ENCODE measurements at regions not wholly inside any gene's neighbourhood (a gene's known extent, or its start where the extent isn't known, plus 50 kb on each side); places are given as distances from the start of the nearest gene placed in this dataset.
"Not testable (repeated sequence)": the region's sequence is repeated elsewhere in the genome, so short reads cannot be mapped to it uniquely, and the experiment has no call there.

DNA sequence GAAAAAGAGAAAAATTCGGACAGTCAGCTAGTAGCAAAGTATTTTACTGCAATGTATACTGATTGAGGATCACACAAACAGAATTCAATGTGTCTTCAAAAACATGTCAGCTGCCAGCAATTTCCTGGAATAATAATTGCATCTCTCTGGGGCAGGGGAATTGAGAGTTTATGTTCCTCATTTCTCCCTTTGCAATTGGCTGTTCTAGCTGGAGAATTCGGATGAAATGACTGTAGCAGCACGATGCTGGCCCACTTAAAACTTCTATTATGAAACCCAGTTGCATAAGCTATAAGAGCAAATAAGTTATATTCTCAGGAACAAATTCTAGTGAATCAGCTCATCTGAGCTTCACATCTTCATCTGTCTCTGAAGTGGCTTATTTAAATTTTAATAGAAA, 99.9 kb upstream of the CPEB2 start:
- peak; percentile 47 to 57 for DNase-seq

DNA sequence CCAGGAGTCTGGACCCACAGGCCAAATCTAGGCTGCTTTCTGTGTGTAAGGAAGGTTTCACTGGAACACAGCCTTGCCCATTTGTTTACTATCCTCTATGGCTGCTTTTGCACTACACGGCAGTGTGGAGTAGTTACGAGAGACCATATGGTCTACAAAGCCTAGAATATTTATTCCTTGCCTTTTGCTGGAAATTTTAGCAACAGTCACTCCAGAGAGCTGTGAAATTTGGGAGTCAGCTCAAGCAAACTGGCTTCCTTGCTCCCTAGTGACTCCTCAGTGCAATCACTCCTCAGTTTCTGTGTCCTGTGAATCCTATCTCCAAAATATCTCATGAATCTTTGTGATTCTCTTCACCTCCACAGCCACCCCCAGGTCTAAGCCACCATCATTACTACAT, 99.0 kb upstream of the CPEB2 start:
- DNase-seq: no peak

DNA sequence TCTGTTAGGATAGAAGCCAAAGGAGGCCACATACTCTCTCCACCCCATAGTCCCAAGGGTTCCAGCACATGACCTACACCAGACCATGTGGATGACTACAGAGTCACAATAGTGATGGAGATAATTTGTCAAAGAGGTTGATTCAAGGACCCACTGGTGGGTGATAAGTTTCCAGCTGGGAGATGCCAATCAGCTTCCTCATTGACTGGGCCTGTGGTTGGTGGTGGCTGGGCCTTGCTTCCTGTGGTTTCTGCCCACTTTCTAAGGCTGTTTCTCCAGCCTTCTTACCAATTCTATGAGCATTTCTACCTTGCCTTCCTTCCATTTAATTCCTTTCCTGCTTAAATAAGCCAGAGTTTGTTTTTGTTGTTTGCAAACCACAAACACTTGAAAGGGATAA, 95.5 kb upstream of the CPEB2 start:
- peak in 1 of 2 donors; percentile 18 for DNase-seq

DNA sequence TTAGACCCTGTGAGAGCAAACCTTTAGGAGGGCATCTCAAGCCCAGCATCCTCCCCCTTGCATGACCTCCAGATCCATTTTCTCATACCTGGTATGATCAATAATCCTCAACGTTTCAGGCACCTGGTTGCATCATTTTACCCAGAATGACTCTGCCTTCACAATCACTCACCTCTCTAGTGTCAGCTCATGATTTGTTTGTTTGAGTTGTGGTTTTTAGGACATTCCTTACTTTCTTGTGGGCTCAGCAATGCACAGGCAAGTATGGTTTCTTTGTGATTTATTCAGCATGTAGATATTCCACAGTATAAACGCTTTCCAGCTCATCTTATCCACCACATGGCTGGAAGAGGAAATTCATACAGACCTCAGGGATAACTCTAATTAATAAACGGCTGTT, 93.6 kb upstream of the CPEB2 start:
- no peak for DNase-seq

DNA sequence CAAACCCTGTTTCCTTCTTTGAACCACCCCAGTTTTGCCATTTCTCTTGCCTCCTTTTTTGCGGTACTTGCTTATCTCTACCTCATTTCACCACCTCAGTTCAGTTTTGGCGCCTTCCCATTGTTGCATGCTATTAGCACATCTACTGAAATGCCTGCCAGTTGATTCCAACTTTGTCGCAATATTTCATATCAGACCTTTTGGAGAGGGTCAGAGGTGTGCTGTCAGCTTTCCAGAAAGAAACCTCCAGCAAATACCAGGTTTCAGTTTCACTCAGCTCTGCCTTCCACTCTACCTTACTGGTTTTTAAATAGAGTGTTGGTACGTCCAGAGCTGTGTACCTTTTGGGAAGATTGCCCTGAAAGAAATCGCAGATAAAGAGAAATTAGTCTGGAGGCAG, 91.9 kb upstream of the CPEB2 start:
- no peak for DNase-seq

DNA sequence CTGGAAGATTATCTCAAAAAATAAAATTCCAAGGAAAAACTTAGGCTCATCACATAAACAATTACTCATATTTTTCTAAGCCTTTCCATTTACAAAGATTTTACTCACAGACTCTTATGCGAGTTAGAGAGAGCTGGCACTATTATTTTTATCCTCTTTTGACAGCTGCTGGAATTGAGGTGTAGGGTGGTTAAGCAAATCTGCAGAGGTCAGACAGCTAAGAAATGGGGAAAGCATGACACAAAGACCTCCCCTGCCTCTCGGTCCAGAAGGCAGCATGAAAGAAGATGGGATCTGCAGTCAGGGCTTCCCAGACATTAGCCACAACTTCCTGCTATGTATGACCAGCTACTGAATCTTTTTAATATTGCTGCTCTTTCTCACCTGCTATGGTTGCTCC, 89.9 kb upstream of the CPEB2 start:
- DNase-seq: no peak

DNA sequence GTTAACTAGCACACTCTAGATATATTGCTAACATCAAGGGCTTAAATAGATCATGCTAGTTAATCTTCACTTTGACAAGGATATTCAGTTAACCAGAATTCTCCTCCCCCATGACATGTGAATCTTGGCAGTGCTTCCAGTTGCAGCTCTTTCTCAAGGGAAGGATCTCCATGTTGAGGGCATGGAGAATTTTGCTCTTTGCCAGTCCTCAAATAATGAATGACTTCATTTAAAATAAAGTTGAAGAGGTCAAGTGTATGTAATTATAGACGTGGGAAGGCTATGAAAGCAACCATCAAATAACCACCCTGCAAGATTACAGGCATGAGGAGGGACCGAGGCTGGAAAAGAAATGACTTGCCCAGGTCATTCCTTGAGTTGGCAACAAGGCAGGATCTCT, 87.3 kb upstream of the CPEB2 start:
- DNase-seq: no peak

DNA sequence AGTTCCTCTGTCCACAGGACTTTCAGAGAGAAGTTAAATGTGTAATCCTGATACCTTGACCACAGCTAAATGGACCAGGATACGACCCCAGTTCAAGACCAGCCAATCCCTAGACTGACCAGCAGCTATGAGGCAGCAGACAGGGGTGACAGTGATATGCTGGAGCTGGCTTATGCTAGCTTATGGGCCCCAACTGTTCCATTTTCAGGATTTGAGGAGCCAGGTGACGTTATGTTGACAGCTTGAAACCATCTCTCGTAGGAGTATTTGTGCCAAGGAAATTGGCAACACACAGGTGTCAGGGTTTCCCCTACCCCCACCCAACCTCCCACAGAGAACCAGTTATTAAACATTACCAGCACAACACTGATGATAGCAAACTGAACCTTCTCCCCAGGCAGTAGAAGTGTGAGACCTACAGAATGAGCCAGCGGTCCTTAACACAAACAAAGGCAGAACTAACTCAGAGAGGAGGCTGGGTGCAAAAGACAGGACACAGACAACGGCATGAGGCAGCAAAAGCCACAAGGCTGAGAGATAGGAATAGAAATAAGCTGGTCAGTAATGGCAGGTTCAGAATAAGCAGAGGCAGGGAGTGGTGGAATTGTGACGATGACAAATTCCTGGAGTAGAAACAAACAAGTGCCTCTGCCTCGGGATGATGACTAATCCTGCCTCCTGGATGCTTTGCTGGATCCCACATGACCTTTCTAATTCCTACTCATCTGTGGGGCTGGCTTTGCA, 85.6 kb upstream of the CPEB2 start:
- DNase-seq: no peak

DNA sequence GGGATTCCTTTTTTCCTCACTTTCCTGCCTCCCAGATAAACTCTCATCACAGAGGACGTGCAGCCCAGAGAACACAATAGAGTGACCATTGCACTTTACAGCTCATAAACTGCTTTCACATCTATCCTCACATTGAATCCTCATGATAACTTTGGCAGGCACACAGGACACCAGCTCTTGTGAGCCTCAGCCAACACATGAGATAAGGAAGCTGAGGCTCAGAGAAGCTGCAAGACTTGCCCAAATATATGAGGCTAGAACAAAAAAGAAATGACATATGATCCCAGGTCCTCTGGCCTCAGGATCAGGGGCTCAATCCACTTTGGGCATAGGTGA, 85.0 kb upstream of the CPEB2 start:
- DNase-seq: no peak

DNA sequence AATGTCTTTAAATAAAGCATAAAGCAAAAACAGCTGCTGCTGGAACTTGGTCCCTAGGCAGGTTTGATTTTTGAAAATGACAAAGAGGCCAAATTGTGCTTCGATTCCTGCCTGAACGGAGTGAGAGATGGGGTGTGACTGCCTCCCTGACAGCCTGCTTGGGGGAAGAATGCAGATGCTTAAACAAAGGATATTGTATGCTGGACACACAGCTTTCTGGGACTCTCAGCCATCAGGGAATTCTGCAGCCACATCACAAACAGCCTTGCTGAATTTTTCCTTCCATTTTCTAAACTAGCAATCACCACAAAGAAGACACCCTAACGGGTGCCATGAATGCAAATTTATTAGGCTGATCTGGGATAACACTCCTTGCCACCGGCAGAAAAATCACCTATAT, 83.9 kb upstream of the CPEB2 start:
- DNase-seq: no peak

DNA sequence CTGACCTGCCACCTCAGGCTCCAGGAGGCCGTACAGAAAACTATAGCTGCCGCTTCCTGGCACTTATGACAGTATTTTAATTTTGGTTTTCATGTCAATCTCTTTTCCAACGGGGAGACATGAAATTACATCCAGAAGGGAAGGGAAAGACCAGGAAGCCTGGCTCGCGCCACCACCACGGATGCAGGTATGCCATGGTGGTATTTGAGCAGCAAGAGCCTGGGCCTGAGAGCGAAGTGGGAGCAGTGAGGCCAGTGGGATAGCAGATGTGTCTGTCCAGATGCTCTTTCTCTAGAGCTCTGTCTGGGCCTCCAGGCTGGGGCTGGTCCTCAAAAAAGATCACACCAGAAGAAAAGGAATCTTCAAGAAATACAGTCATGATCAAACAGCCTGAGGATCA, 82.5 kb upstream of the CPEB2 start:
- no peak for DNase-seq

DNA sequence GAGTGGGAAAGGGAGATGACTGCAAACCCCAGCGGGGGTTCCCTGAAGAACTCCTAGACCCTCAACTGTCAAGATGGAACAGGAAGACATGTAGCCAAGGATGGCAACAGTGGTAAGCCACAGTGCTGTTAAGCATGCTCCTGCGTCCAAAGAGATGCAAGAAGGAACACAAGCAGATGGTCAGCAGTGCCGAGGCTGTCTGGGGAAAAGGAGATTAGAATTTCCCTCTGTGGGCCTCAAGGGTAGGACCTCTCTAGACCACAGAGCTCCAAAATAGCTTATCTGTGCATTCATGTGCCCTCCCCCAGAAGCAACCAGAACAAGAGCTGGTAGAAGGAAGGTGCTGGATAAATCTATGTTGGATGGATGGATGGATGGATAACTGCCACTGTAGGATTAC, 82.0 kb upstream of the CPEB2 start:
- no peak for DNase-seq

DNA sequence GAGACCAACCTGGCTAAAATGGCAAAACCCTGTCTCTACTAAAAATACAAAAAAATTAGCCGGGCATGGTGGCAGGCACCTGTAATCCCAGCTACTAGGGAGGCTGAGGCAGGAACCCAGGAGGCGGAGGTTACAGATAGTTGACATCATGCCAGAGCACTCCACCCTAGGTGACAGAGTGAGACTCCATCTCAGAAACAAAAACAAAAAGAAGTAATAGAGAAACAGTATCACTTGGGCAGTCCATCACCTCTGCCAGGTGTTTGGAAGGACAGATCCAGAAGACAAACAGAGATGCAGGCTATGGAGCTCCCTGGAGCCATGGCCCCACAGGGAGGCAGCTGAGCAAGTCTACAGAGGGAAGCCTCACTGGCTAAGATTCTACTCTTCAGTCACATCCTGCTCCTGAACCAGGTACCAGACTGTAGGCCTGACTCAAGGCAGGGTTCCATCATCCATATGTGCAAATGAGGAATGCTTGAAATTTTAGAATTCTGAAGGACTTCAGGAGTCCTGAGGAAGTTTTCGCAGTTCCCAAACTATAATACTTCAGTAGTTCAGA, 81.4 kb upstream of the CPEB2 start:
- no peak for DNase-seq

DNA sequence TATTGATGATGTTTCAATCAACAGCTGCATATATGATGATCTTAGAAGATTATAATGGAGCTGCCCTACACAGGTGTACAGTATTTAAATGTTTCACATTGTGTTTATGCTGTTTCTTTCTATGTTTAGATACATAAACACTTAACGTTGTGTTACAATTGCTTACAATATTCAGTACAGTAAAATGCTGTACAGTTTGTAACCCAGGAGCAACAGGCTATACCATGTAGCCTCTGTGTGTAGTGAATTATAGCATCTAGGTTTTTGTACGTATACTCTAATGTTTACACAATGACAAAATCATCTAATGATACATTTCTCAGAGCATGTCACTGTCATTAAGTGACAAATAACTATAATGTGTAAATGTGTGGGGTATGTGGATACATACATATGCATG, 80.5 kb upstream of the CPEB2 start:
- not testable (repeated sequence) for DNase-seq

DNA sequence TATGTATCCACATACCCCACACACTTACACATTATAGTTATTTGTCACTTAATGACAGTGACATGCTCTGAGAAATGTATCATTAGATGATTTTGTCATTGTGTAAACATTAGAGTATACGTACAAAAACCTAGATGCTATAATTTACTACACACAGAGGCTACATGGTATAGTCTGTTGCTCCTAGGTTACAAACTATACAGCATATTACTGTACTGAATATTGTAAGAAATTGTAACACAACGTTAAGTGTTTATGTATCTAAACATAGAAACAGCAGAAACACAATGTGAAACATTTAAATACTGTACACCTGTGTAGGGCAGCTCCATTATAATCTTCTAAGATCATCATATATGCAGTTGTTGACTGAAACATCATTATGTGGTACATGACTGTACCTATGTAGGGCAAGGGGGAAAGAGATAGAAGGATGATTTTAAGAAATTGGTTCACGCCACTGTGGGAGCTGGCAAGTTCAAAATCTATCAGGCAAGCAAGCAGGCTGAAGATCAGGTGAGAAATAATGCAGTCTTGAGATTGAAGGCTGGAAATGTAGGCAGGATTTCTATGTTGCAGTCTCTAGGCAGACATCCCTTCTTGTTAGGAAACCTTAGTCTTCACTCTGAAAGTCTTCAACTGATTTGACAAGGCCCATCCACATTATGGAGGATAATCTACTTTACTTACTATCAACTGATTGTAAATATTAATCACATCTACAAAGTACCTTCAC, 78.0 kb upstream of the CPEB2 start:
- no peak for DNase-seq

DNA sequence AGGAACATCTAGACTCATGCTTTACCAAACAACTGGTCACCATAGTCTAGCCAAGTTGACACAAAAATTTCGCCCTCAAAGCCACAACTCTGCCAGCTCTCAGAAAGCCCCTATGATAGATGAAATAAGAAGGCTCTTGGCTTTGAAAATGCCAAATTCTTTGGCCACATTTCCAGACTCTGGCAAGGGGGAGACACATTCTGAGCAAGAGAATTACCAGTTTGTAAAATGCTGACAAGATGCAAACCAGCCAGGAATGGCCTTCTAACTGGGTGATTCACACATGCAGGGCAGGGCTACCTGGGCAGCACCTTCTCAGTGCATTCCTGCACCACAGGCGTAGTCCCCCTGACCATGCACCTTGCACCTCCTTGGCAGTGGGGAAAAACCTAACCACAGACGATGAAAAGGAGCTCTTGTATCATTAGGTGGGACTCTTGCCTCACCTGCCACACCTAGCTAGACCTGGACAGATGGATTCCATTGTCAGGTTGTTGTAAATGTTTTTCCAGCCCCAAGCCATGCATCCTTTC, 77.4 kb upstream of the CPEB2 start:
- DNase-seq: no peak

DNA sequence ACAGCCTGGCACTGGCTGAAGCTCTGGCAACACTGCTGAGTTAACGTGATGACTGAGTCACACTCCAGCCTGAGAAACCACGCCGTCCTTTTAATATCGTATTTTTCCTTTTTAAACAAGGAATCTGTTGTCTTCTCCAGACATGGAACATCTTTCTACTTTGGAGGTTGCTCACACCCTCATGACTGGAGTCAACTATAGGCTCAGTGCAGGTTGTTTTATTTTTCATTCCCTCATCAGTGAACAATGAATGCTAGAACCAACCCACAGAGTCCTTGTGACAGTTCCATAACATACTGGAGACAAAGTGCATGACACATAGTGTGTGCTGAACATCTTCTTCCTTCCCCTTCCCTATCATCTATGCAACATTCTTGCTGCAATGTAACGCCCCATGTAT, 76.8 kb upstream of the CPEB2 start:
- DNase-seq: no peak

DNA sequence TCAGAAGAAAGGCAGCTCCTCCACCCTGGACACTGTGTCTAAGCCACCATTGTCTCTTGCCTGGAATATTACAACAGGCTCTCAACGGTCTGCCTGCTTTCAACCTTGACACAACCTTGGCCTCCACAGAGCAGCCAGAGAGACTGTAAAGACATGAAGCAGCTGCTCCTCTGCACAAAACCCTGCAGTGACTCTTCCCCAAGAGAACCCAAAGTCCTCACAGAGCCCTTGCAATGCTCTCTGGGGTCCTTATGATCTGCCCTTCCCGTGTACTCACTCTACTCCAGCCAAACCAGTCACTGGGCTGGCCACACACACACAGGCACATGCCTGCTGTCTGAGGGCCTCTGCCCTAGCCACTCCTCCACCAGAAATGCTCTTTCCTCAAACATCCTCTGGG, 75.9 kb upstream of the CPEB2 start:
- DNase-seq: no peak

DNA sequence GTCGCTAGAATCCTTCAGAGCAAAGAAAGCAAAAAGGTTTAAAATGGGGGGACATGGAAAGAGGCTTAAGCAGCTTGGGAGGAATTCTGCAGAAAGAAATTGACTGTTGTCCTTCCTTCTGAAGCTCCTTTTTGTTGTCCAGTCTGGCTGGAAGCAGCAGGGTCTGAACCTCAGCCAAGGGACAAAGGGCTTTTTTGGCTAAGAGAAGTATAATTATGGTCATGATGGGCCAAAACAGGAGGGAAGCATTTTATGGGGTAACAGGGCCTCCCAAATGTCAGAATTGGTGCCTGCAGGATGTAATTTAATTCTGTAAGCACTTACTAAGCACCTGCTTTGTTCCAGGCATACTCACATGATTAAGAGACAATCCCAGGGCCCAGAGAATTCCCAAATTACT, 74.2 kb upstream of the CPEB2 start:
- DNase-seq: no peak

DNA sequence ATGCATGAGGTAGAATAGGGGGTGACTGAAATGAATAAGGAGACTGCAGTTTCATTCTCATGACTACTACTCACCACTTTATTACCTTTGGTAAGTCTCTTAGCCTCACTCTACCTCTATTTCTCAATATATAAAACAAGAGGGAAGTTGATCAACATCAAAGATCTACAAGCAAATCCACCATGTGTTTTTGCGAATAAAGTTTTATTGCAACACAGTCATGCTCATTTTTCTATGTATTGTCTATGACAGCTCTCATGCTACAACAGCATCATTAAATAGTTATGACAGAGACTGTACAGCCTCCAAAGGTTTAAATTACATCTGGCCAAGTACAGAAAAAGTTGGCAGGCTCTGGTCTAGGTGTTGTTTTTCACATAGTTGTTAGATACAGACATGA, 72.6 kb upstream of the CPEB2 start:
- DNase-seq: no peak

DNA sequence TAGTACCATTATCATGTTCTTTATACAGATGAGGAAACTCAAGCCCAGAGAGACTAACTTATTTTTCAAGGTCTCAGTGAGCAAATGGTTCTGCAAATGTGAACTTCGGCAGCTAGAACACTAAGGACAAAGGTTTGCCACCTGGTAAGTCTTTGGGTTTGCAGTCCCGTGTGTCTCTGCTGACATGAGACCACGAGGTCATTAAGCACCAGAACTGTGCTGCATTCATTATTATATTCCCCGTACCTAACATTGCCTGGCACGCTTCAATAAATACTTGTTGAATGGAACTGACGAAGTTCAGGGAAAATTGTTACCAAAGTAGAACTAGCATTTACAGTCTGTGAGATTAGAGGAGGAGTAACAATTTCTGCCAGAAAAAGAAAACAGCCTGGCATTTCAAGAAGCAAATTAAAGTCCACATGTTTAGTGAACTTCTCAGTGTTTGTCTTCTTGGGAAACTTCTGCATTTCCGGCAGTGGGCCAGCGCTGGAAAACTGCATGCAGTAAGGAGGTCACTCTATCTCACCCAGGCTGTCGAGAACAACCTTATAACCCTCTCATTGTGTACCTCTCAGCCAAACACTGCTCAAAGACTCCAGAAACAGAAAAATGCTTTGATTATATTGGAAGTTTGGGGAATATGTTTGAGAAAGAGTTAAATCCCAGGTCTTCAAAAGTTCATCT, 67.4 kb upstream of the CPEB2 start:
- no peak for DNase-seq

DNA sequence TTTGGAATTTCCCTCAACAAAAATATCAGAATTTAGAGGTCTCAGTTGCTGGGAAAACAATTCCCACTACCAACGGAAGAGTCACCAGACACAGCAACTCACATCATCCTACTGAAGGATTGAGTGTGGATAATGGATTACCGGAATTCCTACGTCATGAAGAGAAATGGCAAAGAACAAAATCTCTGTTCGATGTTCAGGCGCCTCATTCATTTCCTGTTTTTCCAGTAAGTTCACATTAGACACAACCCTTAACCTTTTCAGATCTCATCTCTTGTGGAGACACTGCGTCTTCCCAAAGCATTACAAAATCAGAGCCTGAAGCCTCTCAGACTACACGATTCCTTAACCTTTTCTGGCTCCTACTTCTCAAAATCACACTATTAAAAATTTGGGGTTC, 58.5 kb upstream of the CPEB2 start:
- no peak for DNase-seq

DNA sequence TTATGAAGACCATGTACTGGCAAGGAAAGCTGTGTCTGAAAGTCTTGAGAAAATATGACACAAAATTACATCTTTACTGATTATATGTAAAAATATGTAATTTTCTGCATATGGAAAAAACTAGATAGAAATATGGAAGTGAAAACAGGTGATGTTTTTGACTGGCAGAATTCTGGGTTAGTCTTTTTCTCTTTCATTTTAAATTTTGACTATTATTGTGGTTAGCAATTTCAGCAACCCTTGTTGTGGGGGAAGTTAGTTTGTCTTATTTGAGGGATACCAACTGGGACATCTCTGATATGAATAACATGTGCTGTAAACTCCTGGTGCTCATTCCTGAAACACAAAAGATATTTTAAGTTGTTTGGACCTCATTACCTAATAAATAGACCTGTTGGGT, 49.9 kb upstream of the CPEB2 start:
- DNase-seq: no peak

Data from inflammatory macrophage treated with lipopolysaccharide for 1 hour (primary cell).